GM19240 (cell line): ENCODE measurements at regions not wholly inside any gene's neighbourhood (a gene's known extent, or its start where the extent isn't known, plus 50 kb on each side); places are given as distances from the start of the nearest gene placed in this dataset.
"Not testable (repeated sequence)": the region's sequence is repeated elsewhere in the genome, so short reads cannot be mapped to it uniquely, and the experiment has no call there.

Experiments used
- DNase-seq: peaks from one replicate; pipeline ENCODE4 v3.0.0; 2011; ENCODE audit warnings: low spot score; ENCODE audit not compliant: insufficient read length

GRCh38 chr6:14290772-14291330, 173.3 kb downstream of the CD83 start:
- no peak for DNase-seq

- DNase-seq, result no peak
Observed at GRCh38 chr6:14291331-14291730, 173.8 kb downstream of the CD83 start.

GRCh38 chr6:14292119-14292518, 174.5 kb downstream of the CD83 start:
- no peak for DNase-seq

- DNase-seq, result no peak
Observed at GRCh38 chr6:14294270-14294951, 176.8 kb downstream of the CD83 start.

- DNase-seq, result not testable (repeated sequence)
Observed at GRCh38 chr6:14296698-14297097, 179.1 kb downstream of the CD83 start.

GRCh38 chr6:14297118-14297517, 179.5 kb downstream of the CD83 start:
- not testable (repeated sequence) for DNase-seq

GRCh38 chr6:14300189-14300588, 182.6 kb downstream of the CD83 start:
- DNase-seq, result not testable (repeated sequence)

GRCh38 chr6:14300721-14301120, 183.1 kb downstream of the CD83 start:
- DNase-seq, result not testable (repeated sequence)

GRCh38 chr6:14301477-14301876, 183.9 kb downstream of the CD83 start:
- DNase-seq, result not testable (repeated sequence)

- no peak for DNase-seq
Observed at GRCh38 chr6:14305131-14305530, 187.6 kb downstream of the CD83 start.

GRCh38 chr6:14305624-14306023, 188.1 kb downstream of the CD83 start:
- no peak for DNase-seq

GRCh38 chr6:14306151-14306906, 188.8 kb downstream of the CD83 start:
- DNase-seq, result no peak

- no peak for DNase-seq
Observed at GRCh38 chr6:14309516-14309915, 191.9 kb downstream of the CD83 start.

GRCh38 chr6:14309951-14310445, 192.4 kb downstream of the CD83 start:
- DNase-seq, result no peak

- no peak for DNase-seq
Observed at GRCh38 chr6:14310960-14311359, 193.4 kb downstream of the CD83 start.

GRCh38 chr6:14312587-14312986, 195.0 kb downstream of the CD83 start:
- DNase-seq, result no peak

- DNase-seq, result no peak
Observed at GRCh38 chr6:14313248-14313647, 195.7 kb downstream of the CD83 start.

- DNase-seq, result no peak
Observed at GRCh38 chr6:14315353-14315752, 197.8 kb downstream of the CD83 start.

- no peak for DNase-seq
Observed at GRCh38 chr6:14316651-14317386, 199.2 kb downstream of the CD83 start.

- no peak for DNase-seq
Observed at GRCh38 chr6:14317387-14317970, 199.9 kb downstream of the CD83 start.

GRCh38 chr6:14320332-14320731, 202.8 kb downstream of the CD83 start:
- no peak for DNase-seq
